ENCODE measurements at regions not wholly inside any gene's neighbourhood (a gene's known extent, or its start where the extent isn't known, plus 50 kb on each side); places are given as distances from the start of the nearest gene placed in this dataset.

GRCh38 chr6:56708810-56709597 lies 66.3 kb upstream of the DST start:
- H3K4me1 ChIP-seq (ENCODE audit: control insufficient read depth, insufficient read depth, low read length), result peaks cover 3% of the 10 kb centered on the region; the same call in 1 of the 2 replicates
- H3K9me3 ChIP-seq (ENCODE audit: control insufficient read depth, insufficient read depth, low read length), result no peaks in the 10 kb centered on the region
- no CpG with 5 or more reads among the region's 4 CpGs for WGBS (ENCODE audit: insufficient coverage, insufficient read length)
- H3K4me3 ChIP-seq (ENCODE audit: low read length), result no peak overlapping the region
- no peaks in the 10 kb centered on the region for H3K36me3 ChIP-seq (ENCODE audit: control insufficient read depth, insufficient read depth, low read length)
- H3K27me3 ChIP-seq (ENCODE audit: control insufficient read depth, insufficient read depth, low read length), result no peaks in the 10 kb centered on the region
- DNase-seq (ENCODE audit: low read depth, low spot score), result no peak
- no peak overlapping the region for H3K27ac ChIP-seq (ENCODE audit: low read length)

- Histone ChIP-seq H3K4me1 (ENCODE audit: control insufficient read depth, insufficient read depth, low read length) (0 out of 2 replicates have a peak, but pooled peaks cover 1% of the 10 kb centered on the region), H3K27ac (ENCODE audit: low read length) (no peak overlapping the region), H3K9me3 (ENCODE audit: control insufficient read depth, insufficient read depth, low read length) (no peaks in the 10 kb centered on the region), H3K36me3 (ENCODE audit: control insufficient read depth, insufficient read depth, low read length) (no peaks in the 10 kb centered on the region), H3K4me3 (ENCODE audit: low read length) (no peak overlapping the region), H3K27me3 (ENCODE audit: control insufficient read depth, insufficient read depth, low read length) (no peaks in the 10 kb centered on the region)
- WGBS (ENCODE audit: insufficient coverage, insufficient read length), result no CpG with 5 or more reads among the region's 5 CpGs
- no peak for DNase-seq (ENCODE audit: low read depth, low spot score)
Observed at GRCh38 chr6:56706981-56707726, 64.5 kb upstream of the DST start.

- H3K27me3 ChIP-seq (ENCODE audit: control insufficient read depth, insufficient read depth, low read length), result no peaks in the 10 kb centered on the region
- H3K4me3 ChIP-seq (ENCODE audit: low read length), result no peak overlapping the region
- DNase-seq (ENCODE audit: low read depth, low spot score), result no peak
- no peaks in the 10 kb centered on the region for H3K4me1 ChIP-seq (ENCODE audit: control insufficient read depth, insufficient read depth, low read length)
- no peaks in the 10 kb centered on the region for H3K36me3 ChIP-seq (ENCODE audit: control insufficient read depth, insufficient read depth, low read length)
- WGBS (ENCODE audit: insufficient coverage, insufficient read length), result no CpG with 5 or more reads among the region's 1 CpG
- H3K27ac ChIP-seq (ENCODE audit: low read length), result no peak overlapping the region
- no peaks in the 10 kb centered on the region; the same call in 1 of the 2 replicates for H3K9me3 ChIP-seq (ENCODE audit: control insufficient read depth, insufficient read depth, low read length)
Observed at GRCh38 chr6:56699066-56699654, 56.5 kb upstream of the DST start.

- Histone ChIP-seq H3K4me1 (ENCODE audit: control insufficient read depth, insufficient read depth, low read length) (no peaks in the 10 kb centered on the region), H3K27me3 (ENCODE audit: control insufficient read depth, insufficient read depth, low read length) (no peaks in the 10 kb centered on the region), H3K4me3 (ENCODE audit: low read length) (no peak overlapping the region), H3K36me3 (ENCODE audit: control insufficient read depth, insufficient read depth, low read length) (no peaks in the 10 kb centered on the region), H3K9me3 (ENCODE audit: control insufficient read depth, insufficient read depth, low read length) (no peaks in the 10 kb centered on the region; the same call in 1 of the 2 replicates), H3K27ac (ENCODE audit: low read length) (no peak overlapping the region)
- no peak for DNase-seq (ENCODE audit: low read depth, low spot score)
Observed at GRCh38 chr6:56695702-56696101, 53.0 kb upstream of the DST start.

- Histone ChIP-seq H3K4me3 (ENCODE audit: low read length) (no peak overlapping the region), H3K36me3 (ENCODE audit: control insufficient read depth, insufficient read depth, low read length) (no peaks in the 10 kb centered on the region), H3K27ac (ENCODE audit: low read length) (no peak overlapping the region), H3K4me1 (ENCODE audit: control insufficient read depth, insufficient read depth, low read length) (no peaks in the 10 kb centered on the region), H3K27me3 (ENCODE audit: control insufficient read depth, insufficient read depth, low read length) (no peaks in the 10 kb centered on the region), H3K9me3 (ENCODE audit: control insufficient read depth, insufficient read depth, low read length) (no peaks in the 10 kb centered on the region)
- DNase-seq (ENCODE audit: low read depth, low spot score), result no peak
Observed at GRCh38 chr6:56694002-56694401, 51.3 kb upstream of the DST start.

- Histone ChIP-seq H3K9me3 (ENCODE audit: control insufficient read depth, insufficient read depth, low read length) (no peaks in the 10 kb centered on the region), H3K4me1 (ENCODE audit: control insufficient read depth, insufficient read depth, low read length) (no peaks in the 10 kb centered on the region), H3K4me3 (ENCODE audit: low read length) (no peak overlapping the region), H3K27ac (ENCODE audit: low read length) (no peak overlapping the region), H3K27me3 (ENCODE audit: control insufficient read depth, insufficient read depth, low read length) (no peaks in the 10 kb centered on the region), H3K36me3 (ENCODE audit: control insufficient read depth, insufficient read depth, low read length) (no peaks in the 10 kb centered on the region)
- DNase-seq (ENCODE audit: low read depth, low spot score), result no peak
- no CpG with 5 or more reads among the region's 5 CpGs for WGBS (ENCODE audit: insufficient coverage, insufficient read length)
Observed at GRCh38 chr6:56693246-56693607, 50.5 kb upstream of the DST start.

GRCh38 chr6:56692523-56693245 lies 50.0 kb upstream of the DST start:
- DNase-seq (ENCODE audit: low read depth, low spot score), result no peak
- H3K36me3 ChIP-seq (ENCODE audit: control insufficient read depth, insufficient read depth, low read length), result no peaks in the 10 kb centered on the region
- H3K4me1 ChIP-seq (ENCODE audit: control insufficient read depth, insufficient read depth, low read length), result no peaks in the 10 kb centered on the region
- no peak overlapping the region for H3K4me3 ChIP-seq (ENCODE audit: low read length)
- H3K27me3 ChIP-seq (ENCODE audit: control insufficient read depth, insufficient read depth, low read length), result no peaks in the 10 kb centered on the region
- no peak overlapping the region for H3K27ac ChIP-seq (ENCODE audit: low read length)
- H3K9me3 ChIP-seq (ENCODE audit: control insufficient read depth, insufficient read depth, low read length), result no peaks in the 10 kb centered on the region
- WGBS (ENCODE audit: insufficient coverage, insufficient read length), result no CpG with 5 or more reads among the region's 8 CpGs

Data from iPS DF 6.9 (cell line).